GM12878 (cell line): ENCODE measurements at regions not wholly inside any gene's neighbourhood (a gene's known extent, or its start where the extent isn't known, plus 50 kb on each side); places are given as distances from the start of the nearest gene placed in this dataset.

ENCODE experiments used
- CTCF ChIP-seq, 3 experiments: IDR thresholded peaks in 2 of 3; conservative IDR thresholded peaks in 1 of 3; 2 replicates each; pipeline ENCODE4 v1.5.1; 2011; ENCODE audit warnings: low read depth in 3 of 3, low read length in 3 of 3, mild to moderate bottlenecking in 3 of 3, control low read depth in 2 of 3, moderate library complexity in 2 of 3, inconsistent platforms in 1 of 3, mixed read lengths in 1 of 3; ENCODE audit not compliant: control insufficient read depth in 2 of 3, insufficient read depth in 1 of 3; ENCODE audit errors: extremely low read depth in 1 of 3
- ESRRA ChIP-seq: IDR thresholded peaks from 2 replicates; pipeline ENCODE4 v1.6.1; 2012; ENCODE audit warnings: mild to moderate bottlenecking, low read length, improper control_type of control experiment
- EZH2 ChIP-seq: IDR thresholded peaks from 2 replicates; pipeline ENCODE4 v1.6.1; 2012; ENCODE audit warnings: low read depth, mild to moderate bottlenecking, control low read depth, inconsistent platforms, low read length, borderline replicate concordance; ENCODE audit not compliant: control insufficient read depth
- HDGF ChIP-seq: fragments of 450-650 bp; IDR thresholded peaks from 2 replicates; pipeline ENCODE4 v1.6.1; 2016; ENCODE audit warnings: antibody characterized with exemption
- KLF5 ChIP-seq: fragments of 450-650 bp; IDR thresholded peaks from 2 replicates; pipeline ENCODE4 v1.6.1; 2014; ENCODE audit warnings: mild to moderate bottlenecking; ENCODE audit not compliant: partially characterized antibody
- MAX ChIP-seq: IDR thresholded peaks from 2 replicates; pipeline ENCODE4 v1.6.1; 2012; ENCODE audit warnings: low read depth, low read length, improper control_type of control experiment
- MTA2 ChIP-seq: fragments of 450-650 bp; IDR thresholded peaks from 2 replicates; pipeline ENCODE4 v1.6.1; 2016; ENCODE audit warnings: low read depth, mild to moderate bottlenecking, moderate library complexity
- NRF1 ChIP-seq: conservative IDR thresholded peaks from 2 replicates; pipeline ENCODE4 v1.6.1; 2011; ENCODE audit warnings: mild to moderate bottlenecking, low read depth, low read length, improper control_type of control experiment
- POLR2AphosphoS5 ChIP-seq: IDR thresholded peaks from 2 replicates; pipeline ENCODE4 v1.6.1; 2011; ENCODE audit warnings: mild to moderate bottlenecking, low read length, inconsistent platforms
- RAD21 ChIP-seq: IDR thresholded peaks from 2 replicates; pipeline ENCODE4 v1.6.1; 2011; ENCODE audit warnings: mild to moderate bottlenecking, low read depth, low read length, moderate library complexity; ENCODE audit not compliant: insufficient read depth
- RB1 ChIP-seq: fragments of 450-650 bp; formaldehyde crosslinking; IDR thresholded peaks from 2 replicates; pipeline ENCODE4 v1.6.1; 2017; ENCODE audit warnings: mild to moderate bottlenecking, borderline replicate concordance
- ZNF274 ChIP-seq: IDR thresholded peaks from one replicate; pipeline ENCODE4 v1.8.0; 2011; ENCODE audit not compliant: insufficient read length, insufficient read depth
- TF ChIP-seq, protein P1 (sequence below): IDR thresholded peaks from 2 replicates; pipeline ENCODE4 v1.6.1; 2011; ENCODE audit warnings: low read depth, low read length, improper control_type of control experiment, borderline replicate concordance

GRCh38 chr15:69896606-69897005 is 201.1 kb downstream of the TLE3 start:
- TF ChIP-seq ESRRA (no peak), NRF1 (no peak), POLR2AphosphoS5 (no peak), ZNF274 (no peak), RAD21 (no peak), EZH2 (no peak), CTCF (IDR thresholded peaks at IDR 0.05 in 2 of 3, conservative IDR thresholded peaks at IDR 0.05 in 1 of 3; ENCODE audit: control insufficient read depth in 2 of 3, extremely low read depth in 1 of 3, insufficient read depth in 1 of 3, low read depth in 3 of 3, low read length in 3 of 3) (no peak), MAX (no peak), KLF5 (no peak), RB1 (no peak), HDGF (no peak), MTA2 (no peak)
- TF ChIP-seq, protein P1, sequence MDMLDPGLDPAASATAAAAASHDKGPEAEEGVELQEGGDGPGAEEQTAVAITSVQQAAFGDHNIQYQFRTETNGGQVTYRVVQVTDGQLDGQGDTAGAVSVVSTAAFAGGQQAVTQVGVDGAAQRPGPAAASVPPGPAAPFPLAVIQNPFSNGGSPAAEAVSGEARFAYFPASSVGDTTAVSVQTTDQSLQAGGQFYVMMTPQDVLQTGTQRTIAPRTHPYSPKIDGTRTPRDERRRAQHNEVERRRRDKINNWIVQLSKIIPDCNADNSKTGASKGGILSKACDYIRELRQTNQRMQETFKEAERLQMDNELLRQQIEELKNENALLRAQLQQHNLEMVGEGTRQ, result no peak
